ENCODE measurements at regions not wholly inside any gene's neighbourhood (a gene's known extent, or its start where the extent isn't known, plus 50 kb on each side); places are given as distances from the start of the nearest gene placed in this dataset.
"Not testable (repeated sequence)": the region's sequence is repeated elsewhere in the genome, so short reads cannot be mapped to it uniquely, and the experiment has no call there.

DNA sequence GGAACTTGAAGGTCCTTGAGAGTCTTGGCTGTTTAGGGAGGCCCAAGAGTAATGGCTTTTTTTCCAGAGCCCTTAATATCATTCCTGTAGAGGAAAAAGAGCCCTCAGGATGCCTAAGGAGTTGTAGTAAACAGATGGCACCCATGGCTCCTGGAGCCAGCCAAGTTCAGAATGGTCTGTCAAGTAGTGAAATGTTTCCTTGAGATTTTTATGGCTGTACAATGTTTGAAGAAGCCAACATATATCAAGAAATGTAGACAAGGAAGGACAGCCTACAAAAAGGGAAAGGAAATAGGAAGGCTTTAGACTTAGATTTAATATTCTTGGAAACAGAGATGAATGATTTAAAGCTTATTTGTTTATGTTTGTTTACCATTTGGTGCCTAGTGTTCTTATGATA, 334.8 kb downstream of the SATB1 start:
- DNase-seq (ENCODE audit: extremely low read depth, low read depth): no peak
- TF ChIP-seq, protein P1, sequence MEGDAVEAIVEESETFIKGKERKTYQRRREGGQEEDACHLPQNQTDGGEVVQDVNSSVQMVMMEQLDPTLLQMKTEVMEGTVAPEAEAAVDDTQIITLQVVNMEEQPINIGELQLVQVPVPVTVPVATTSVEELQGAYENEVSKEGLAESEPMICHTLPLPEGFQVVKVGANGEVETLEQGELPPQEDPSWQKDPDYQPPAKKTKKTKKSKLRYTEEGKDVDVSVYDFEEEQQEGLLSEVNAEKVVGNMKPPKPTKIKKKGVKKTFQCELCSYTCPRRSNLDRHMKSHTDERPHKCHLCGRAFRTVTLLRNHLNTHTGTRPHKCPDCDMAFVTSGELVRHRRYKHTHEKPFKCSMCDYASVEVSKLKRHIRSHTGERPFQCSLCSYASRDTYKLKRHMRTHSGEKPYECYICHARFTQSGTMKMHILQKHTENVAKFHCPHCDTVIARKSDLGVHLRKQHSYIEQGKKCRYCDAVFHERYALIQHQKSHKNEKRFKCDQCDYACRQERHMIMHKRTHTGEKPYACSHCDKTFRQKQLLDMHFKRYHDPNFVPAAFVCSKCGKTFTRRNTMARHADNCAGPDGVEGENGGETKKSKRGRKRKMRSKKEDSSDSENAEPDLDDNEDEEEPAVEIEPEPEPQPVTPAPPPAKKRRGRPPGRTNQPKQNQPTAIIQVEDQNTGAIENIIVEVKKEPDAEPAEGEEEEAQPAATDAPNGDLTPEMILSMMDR (IDR thresholded peaks at IDR 0.05; ENCODE audit: low read depth, low read length, missing control alignments): no peak
- H3K4me3 ChIP-seq (replicated peaks; ENCODE audit: low read depth, low read length): no peak overlapping the region

DNA sequence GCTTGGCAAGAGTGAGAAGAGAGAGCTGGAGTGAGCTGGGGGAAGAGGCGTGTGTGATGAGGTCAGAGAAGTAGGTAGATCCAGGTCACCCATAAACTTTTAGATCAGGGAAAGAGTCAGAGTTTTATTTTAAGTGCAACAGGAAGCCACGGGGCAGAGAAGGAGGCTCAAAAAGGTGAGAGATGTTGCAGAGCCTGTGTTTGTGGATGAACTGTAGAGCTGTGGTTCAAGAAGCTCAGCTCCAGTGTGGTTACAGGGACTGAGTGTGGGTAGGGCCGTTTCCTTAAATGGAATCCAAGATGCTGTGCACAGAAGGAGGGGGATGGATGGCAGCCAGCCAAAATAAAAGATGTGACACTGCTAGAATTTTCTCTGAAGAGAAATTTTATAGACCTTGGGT, 337.2 kb downstream of the SATB1 start:
- TF ChIP-seq, protein P1 (IDR thresholded peaks at IDR 0.05; ENCODE audit: low read depth, low read length, missing control alignments): no peak
- no peak for DNase-seq (ENCODE audit: extremely low read depth, low read depth)
- no peak overlapping the region for H3K4me3 ChIP-seq (replicated peaks; ENCODE audit: low read depth, low read length)

DNA sequence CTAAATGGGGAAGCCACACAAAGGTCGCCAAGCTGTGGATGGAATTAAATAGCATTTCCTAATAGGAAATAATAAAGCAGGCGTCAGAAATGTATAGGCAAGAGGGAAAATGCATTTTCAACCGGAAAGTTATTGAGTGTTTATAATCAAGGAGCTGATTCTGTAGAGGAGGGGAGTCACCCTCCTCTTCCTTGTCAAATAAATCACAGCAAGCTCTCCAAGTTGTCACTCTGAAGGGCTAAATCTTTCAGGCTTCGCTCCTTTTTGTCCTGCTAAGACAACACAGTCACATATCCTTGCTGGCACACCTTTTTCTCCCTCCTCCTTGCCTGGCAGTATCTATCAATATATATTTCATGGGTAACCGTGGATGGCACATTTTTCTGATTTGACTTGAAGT, 338.4 kb downstream of the SATB1 start:
- TF ChIP-seq, protein P1 (IDR thresholded peaks at IDR 0.05; ENCODE audit: low read depth, low read length, missing control alignments): no peak
- DNase-seq (ENCODE audit: extremely low read depth, low read depth): no peak
- H3K4me3 ChIP-seq (replicated peaks; ENCODE audit: low read depth, low read length): no peak overlapping the region

DNA sequence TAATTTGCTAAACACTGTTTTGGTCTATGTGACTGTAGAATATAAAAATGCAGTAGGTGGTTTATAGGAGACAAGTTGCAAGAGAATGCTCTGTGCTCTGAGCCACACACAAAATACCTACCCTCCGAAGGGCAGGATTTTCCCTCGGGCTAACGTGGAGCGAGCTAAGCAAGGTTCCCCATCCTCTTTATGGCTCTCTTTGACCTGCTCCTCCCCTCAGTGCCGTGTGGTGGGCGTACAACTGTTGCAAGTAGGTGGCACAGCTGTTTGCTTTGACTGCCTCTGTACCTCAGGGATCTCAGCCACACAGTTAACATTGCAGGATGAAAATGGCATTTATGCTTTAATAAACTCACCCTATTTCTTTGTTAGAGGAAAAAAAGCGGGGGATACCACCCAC, 339.1 kb downstream of the SATB1 start:
- no peak for DNase-seq (ENCODE audit: extremely low read depth, low read depth)
- TF ChIP-seq, protein P1 (IDR thresholded peaks at IDR 0.05; ENCODE audit: low read depth, low read length, missing control alignments): no peak
- no peak overlapping the region for H3K4me3 ChIP-seq (replicated peaks; ENCODE audit: low read depth, low read length)

DNA sequence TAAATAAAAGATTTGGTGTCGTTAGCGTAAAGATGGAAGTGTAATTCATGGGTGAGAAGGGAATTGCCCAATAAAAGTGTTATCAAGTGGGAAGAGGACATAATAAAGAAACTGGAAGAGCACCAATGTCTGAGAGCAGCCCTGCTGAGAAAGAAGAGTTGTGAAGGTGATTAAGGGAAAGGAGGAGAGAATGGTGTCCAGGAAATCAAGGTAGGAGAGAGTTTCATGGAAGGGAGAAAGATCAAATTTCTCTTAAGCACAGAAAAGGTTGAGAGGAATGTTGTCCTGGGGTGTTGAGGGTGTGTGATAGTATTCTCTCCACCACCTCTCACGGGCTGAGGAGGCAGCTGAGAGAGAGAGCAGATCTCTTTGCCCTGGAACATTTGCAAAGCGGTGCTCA, 339.7 kb downstream of the SATB1 start:
- H3K4me3 ChIP-seq (replicated peaks; ENCODE audit: low read depth, low read length): no peak overlapping the region
- TF ChIP-seq, protein P1 (IDR thresholded peaks at IDR 0.05; ENCODE audit: low read depth, low read length, missing control alignments): no peak
- no peak for DNase-seq (ENCODE audit: extremely low read depth, low read depth)

DNA sequence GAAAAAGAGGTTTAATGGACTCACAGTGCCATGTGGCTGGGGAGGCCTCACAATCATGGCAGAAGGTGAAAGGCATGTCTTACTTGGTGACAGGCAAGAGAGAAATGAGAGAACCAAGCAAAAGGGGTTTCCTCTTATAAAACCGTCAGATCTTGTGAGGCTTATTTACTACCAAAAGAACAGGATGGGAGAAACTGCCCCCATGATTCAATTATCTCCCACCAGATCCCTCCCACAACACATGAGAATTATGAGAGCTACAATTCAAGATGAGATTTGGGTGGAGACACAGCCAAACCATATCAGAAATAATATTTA, 340.8 kb upstream of the TBC1D5 start:
- not testable (repeated sequence) for DNase-seq (ENCODE audit: extremely low read depth, low read depth); H3K4me3 ChIP-seq (replicated peaks; ENCODE audit: low read depth, low read length)

DNA sequence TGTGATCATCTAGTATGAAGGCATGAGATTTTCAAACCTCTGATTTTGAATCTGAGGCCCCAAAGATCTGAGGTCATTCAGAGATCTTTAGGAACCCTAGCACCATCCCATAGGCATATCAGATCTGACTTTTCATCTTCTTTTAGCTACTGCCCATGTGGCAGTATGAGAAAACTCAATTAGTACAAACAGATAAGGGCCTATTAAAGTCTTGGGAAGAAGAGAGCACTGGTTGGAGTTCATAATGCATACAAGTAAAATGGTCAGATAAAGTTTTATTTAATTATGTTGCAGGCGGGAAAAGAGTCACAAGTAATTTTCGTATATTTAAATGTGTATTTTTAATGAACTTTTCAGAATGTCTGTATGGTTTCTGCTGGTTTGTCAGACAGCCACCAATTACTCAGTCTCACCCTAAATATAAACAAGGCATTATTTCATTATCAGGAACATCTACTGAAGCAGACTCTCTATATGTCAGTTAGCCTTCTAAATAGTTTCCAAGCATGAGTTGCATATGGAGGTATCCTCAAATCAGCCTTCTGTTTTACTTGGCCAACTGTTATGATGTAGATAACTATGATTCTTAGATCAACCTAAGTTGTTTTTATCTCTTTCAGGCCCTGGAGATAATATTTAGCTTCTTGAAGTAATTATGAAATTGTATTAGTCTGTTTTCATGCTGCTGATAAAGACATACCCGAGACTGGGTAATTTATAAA, 340.3 kb upstream of the TBC1D5 start:
- no peak overlapping the region for H3K4me3 ChIP-seq (replicated peaks; ENCODE audit: low read depth, low read length)
- no peak for DNase-seq (ENCODE audit: extremely low read depth, low read depth)
- TF ChIP-seq, protein P1 (IDR thresholded peaks at IDR 0.05; ENCODE audit: low read depth, low read length, missing control alignments): no peak
